Testis (tissue), 2 donors: ENCODE measurements at regions not wholly inside any gene's neighbourhood (a gene's known extent, or its start where the extent isn't known, plus 50 kb on each side); places are given as distances from the start of the nearest gene placed in this dataset.

Experiments
- DNase-seq: peaks from one replicate; pipeline ENCODE4 v3.0.0-alpha.2; 2019
- H3K27ac ChIP-seq, 2 donors: fragments of 200-600 bp; sonication (generic); one replicate each; pipeline ENCODE4 v1.5.1; 2019
- H3K27me3 ChIP-seq: fragments of 200-600 bp; sonication (generic); one replicate; pipeline ENCODE4 v1.5.1; 2019
- H3K36me3 ChIP-seq: fragments of 200-600 bp; sonication (generic); one replicate; pipeline ENCODE4 v1.5.1; 2017; ENCODE audit warnings: low read depth; ENCODE audit errors: missing control alignments
- H3K4me1 ChIP-seq: fragments of 200-600 bp; sonication (generic); one replicate; pipeline ENCODE4 v1.5.1; 2019
- H3K4me3 ChIP-seq, 2 donors: fragments of 200-600 bp; sonication (generic); one replicate each; pipeline ENCODE4 v1.5.1; 2017 to 2019
- H3K9me3 ChIP-seq: fragments of 200-600 bp; sonication (generic); one replicate; pipeline ENCODE4 v1.5.1; 2017
- CTCF ChIP-seq, 3 experiments: fragments of 450-650 bp in 2 of 3; fragments of 200-600 bp in 1 of 3; sonication (generic) in 1 of 3; IDR thresholded peaks; one replicate each; pipeline ENCODE4 v1.5.1; 2016 to 2019; ENCODE audit warnings: antibody characterized with exemption in 3 of 3, mild to moderate bottlenecking in 2 of 3, moderate library complexity in 1 of 3
- POLR2A ChIP-seq: fragments of 450-650 bp; IDR thresholded peaks from one replicate; pipeline ENCODE4 v1.6.1; 2017; ENCODE audit warnings: antibody characterized with exemption, mild to moderate bottlenecking, moderate library complexity
- WGBS, 2 donors: methylation state at CpG; one replicate each; pipeline ENCODE4 v1.1.5; 2018; 5-methylcytosine and 5-hydroxymethylcytosine counted together
- intact Hi-C: fragments of 100-400 bp; cut with DNase I; formaldehyde crosslinking; loops from one replicate; pipeline ENCODE4 v1.15.1; 2023; ENCODE audit warnings: low total_unique reads

- Histone ChIP-seq H3K9me3 (no peaks in the 10 kb centered on the region), H3K4me3 (no peak overlapping the region), H3K27ac (no peak overlapping the region), H3K27me3 (no peaks in the 10 kb centered on the region), H3K4me1 (no peaks in the 10 kb centered on the region), H3K36me3 (no peaks in the 10 kb centered on the region)
- TF ChIP-seq POLR2A (no peak), CTCF (IDR thresholded peaks at IDR 0.05) (no peak)
- intact Hi-C loops: no loop called here
- 82 to 98% methylated on average over 5 of the region's 5 CpGs for WGBS, 2 donors
- DNase-seq: no peak
These were observed 128.3 kb upstream of the KLF3 start for GRCh38 chr4:38535717-38536116.

GRCh38 chr4:38536716-38537115 is 127.3 kb upstream of the KLF3 start:
- Histone ChIP-seq H3K36me3 (no peaks in the 10 kb centered on the region), H3K9me3 (no peaks in the 10 kb centered on the region), H3K27me3 (no peaks in the 10 kb centered on the region), H3K27ac (no peak overlapping the region), H3K4me1 (no peaks in the 10 kb centered on the region), H3K4me3 (no peak overlapping the region)
- TF ChIP-seq POLR2A (no peak), CTCF (IDR thresholded peaks at IDR 0.05) (no peak)
- intact Hi-C loops: no loop called here
- 94 to 97% methylated on average over 2 of the region's 2 CpGs for WGBS, 2 donors
- DNase-seq: no peak

- Histone ChIP-seq H3K4me3 (no peak overlapping the region), H3K36me3 (no peaks in the 10 kb centered on the region), H3K27ac (no peak overlapping the region), H3K27me3 (no peaks in the 10 kb centered on the region), H3K4me1 (no peaks in the 10 kb centered on the region), H3K9me3 (no peaks in the 10 kb centered on the region)
- no peak for TF ChIP-seq POLR2A
- no peak for TF ChIP-seq CTCF (IDR thresholded peaks at IDR 0.05)
- intact Hi-C loops: no loop called here
- DNase-seq: no peak
- WGBS, 2 donors: 96 to 98% methylated on average over 1 of the region's 1 CpG
These were observed 126.3 kb upstream of the KLF3 start for GRCh38 chr4:38537666-38538065.

- no peak overlapping the region for H3K27ac ChIP-seq
- H3K9me3 ChIP-seq: no peaks in the 10 kb centered on the region
- intact Hi-C loops: no loop called here
- 89% methylated on average over 2 of the region's 2 CpGs for WGBS, 2 donors
- no peaks in the 10 kb centered on the region for H3K36me3 ChIP-seq
- H3K27me3 ChIP-seq: no peaks in the 10 kb centered on the region
- no peak for DNase-seq
- no peaks in the 10 kb centered on the region for H3K4me1 ChIP-seq
- H3K4me3 ChIP-seq: no peak overlapping the region
- no peak for TF ChIP-seq POLR2A
- TF ChIP-seq CTCF (IDR thresholded peaks at IDR 0.05): no peak
These were observed 125.5 kb upstream of the KLF3 start for GRCh38 chr4:38538517-38538916.

- intact Hi-C loops: no loop called here
- WGBS, 2 donors: 93 to 96% methylated on average over 4 of the region's 4 CpGs
- Histone ChIP-seq H3K36me3 (no peaks in the 10 kb centered on the region), H3K27me3 (no peaks in the 10 kb centered on the region), H3K27ac (no peak overlapping the region), H3K9me3 (no peaks in the 10 kb centered on the region), H3K4me3 (no peak overlapping the region), H3K4me1 (no peaks in the 10 kb centered on the region)
- no peak for TF ChIP-seq POLR2A
- TF ChIP-seq CTCF (IDR thresholded peaks at IDR 0.05): no peak
- DNase-seq: no peak
These were observed 124.5 kb upstream of the KLF3 start for GRCh38 chr4:38539501-38539900.
